Retinal pigment epithelial cell (primary cell): ENCODE measurements at regions not wholly inside any gene's neighbourhood (a gene's known extent, or its start where the extent isn't known, plus 50 kb on each side); places are given as distances from the start of the nearest gene placed in this dataset.

Experiments
- DNase-seq: peaks from one replicate; pipeline ENCODE4 v3.0.0-alpha.2; 2010; ENCODE audit warnings: low read depth
- H3K4me3 ChIP-seq: 2 replicates; pipeline ENCODE4 v1.5.1; 2011; ENCODE audit warnings: mild to moderate bottlenecking, low read length, control low read depth, moderate library complexity
- CTCF ChIP-seq: conservative IDR thresholded peaks from 2 replicates; pipeline ENCODE4 v1.5.1; 2011; ENCODE audit warnings: low read depth, low read length, control low read depth, inconsistent platforms

DNA sequence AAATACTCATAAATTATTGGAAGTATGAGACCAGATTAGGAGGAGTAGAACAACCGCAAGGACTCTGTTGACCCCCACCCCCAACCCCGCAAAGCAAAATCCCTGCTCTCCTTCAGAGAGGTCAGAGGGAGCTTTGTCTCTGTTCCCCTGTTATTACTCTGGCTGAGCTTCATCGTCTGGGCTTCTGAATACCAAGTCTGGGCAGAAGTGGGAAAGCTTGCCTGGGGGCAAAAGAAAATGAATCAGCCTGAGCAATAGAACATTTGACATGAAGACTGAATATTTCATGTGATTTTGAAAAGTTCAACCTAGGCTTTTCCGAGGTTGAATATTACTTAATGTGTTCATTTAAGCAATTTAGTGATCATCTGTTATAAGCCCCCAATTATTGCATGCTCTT, 114.6 kb upstream of the ARHGAP28 start:
- no peak for TF ChIP-seq CTCF
- no peak overlapping the region for H3K4me3 ChIP-seq
- no peak for DNase-seq

- no peak overlapping the region for H3K4me3 ChIP-seq
- no peak for DNase-seq
- TF ChIP-seq CTCF, result no peak
These were observed 112.5 kb upstream of the ARHGAP28 start for GRCh38 chr18:6616981-6617380.

- no peak for TF ChIP-seq CTCF
- no peak overlapping the region for H3K4me3 ChIP-seq
- no peak for DNase-seq
These were observed 108.1 kb upstream of the ARHGAP28 start for GRCh38 chr18:6621437-6621836.

DNA sequence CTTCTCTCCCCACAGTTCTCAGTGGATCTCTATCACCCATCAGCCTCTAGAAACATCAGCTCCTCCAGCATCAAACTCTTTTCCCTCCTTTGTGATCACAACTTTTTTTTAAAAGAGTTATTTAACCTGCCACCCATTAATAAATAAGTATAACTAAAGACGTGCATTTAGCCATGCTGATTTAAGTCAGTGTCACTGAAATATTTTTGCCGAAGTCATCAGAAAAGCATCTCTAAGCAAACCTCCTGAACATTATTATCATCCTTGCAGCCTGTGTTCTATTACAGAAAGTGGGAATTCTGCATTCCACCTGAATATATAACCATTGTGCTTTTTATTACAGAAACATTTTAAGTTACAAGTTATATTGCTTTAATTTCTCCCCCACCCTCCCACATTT, 106.2 kb upstream of the ARHGAP28 start:
- H3K4me3 ChIP-seq, result no peak overlapping the region
- no peak for DNase-seq

DNA sequence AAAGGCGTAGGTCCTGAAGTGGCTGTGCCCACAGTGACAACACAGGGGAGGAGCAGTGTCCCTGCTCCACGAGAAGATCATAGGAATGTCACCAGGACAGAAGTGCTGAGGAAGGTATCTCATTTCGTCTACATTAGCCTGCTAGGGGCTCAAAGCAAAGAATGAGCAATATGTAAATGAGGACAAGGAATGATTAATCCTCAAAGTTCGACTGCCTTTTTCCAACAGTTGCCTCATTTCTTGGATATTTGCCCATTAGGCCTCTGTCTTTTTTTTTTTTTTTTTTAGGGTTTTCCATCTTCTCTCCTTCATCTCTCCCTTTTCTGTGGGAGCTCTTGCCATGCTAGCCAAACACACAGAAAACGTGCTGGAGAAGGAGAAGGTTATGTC, 105.2 kb upstream of the ARHGAP28 start:
- TF ChIP-seq CTCF, result no peak
- H3K4me3 ChIP-seq, result no peak overlapping the region
- DNase-seq, result no peak

More for the DNA sequence above, 106.2 kb upstream of the ARHGAP28 start:
- no peak for TF ChIP-seq CTCF

GRCh38 chr18:6624661-6625311, 104.7 kb upstream of the ARHGAP28 start:
- DNase-seq, result no peak
- H3K4me3 ChIP-seq, result no peak overlapping the region
- TF ChIP-seq CTCF, result no peak

DNA sequence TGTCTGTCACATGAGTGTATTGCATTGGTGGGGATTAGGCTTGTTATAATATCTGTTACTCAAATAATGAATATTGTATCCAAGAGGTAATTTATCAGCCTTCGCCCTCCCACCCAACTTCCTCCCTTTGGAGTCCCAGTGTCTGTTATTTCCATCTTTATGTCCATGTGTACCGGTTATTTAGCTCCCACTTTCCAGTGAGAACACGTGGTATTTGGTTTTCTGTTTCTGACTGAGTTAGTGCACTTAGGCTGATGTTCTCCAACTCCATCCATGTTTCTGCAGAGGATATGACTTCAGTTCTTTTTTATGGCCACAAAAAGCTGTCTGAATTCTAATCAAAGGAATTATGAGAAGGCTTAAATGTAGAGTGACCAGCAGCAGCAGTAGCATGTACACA, 104.0 kb upstream of the ARHGAP28 start:
- no peak overlapping the region for H3K4me3 ChIP-seq
- DNase-seq, result no peak
- TF ChIP-seq CTCF, result no peak
